Body of pancreas (tissue), 4 donors: ENCODE measurements at regions not wholly inside any gene's neighbourhood (a gene's known extent, or its start where the extent isn't known, plus 50 kb on each side); places are given as distances from the start of the nearest gene placed in this dataset.

Experiments used
- CTCF ChIP-seq, 7 experiments: fragments of 450-650 bp in 4 of 7; fragments of 200-600 bp in 3 of 7; sonication (generic) in 3 of 7; IDR thresholded peaks; one replicate each; pipeline ENCODE4 v1.5.1; 2016 to 2019; ENCODE audit warnings: antibody characterized with exemption in 7 of 7
- POLR2A ChIP-seq, 3 donors: fragments of 450-650 bp; IDR thresholded peaks; one replicate each; pipeline ENCODE4 v1.6.1; 2016; ENCODE audit warnings: antibody characterized with exemption in 3 of 3, mild to moderate bottlenecking in 2 of 3

- no peak for TF ChIP-seq CTCF (IDR thresholded peaks at IDR 0.05)
- no peak for TF ChIP-seq POLR2A (IDR thresholded peaks at IDR 0.05)
Measured at GRCh38 chr10:123266971-123267370, 112.8 kb downstream of the BUB3 start.
